Fibroblast of the aortic adventitia (primary cell): ENCODE measurements at regions not wholly inside any gene's neighbourhood (a gene's known extent, or its start where the extent isn't known, plus 50 kb on each side); places are given as distances from the start of the nearest gene placed in this dataset.
A peak's percentile ranks its signal among the peaks of the same experiment; 100 is the strongest.

Experiments
- DNase-seq: peaks from one replicate; pipeline ENCODE4 v3.0.0-alpha.2; 2010; ENCODE audit warnings: low read depth
- H3K4me3 ChIP-seq: 2 replicates; pipeline ENCODE4 v1.5.1; 2011; ENCODE audit warnings: low read depth, mild to moderate bottlenecking, control low read depth, low read length, moderate library complexity
- TF ChIP-seq, protein P1 (sequence below): IDR thresholded peaks from 2 replicates; pipeline ENCODE4 v1.5.1; 2011; ENCODE audit warnings: mild to moderate bottlenecking, low read length, control low read depth, inconsistent platforms; ENCODE audit not compliant: insufficient read depth

- H3K4me3 ChIP-seq = peak overlapping the region; percentile 47
- TF ChIP-seq, protein P1, sequence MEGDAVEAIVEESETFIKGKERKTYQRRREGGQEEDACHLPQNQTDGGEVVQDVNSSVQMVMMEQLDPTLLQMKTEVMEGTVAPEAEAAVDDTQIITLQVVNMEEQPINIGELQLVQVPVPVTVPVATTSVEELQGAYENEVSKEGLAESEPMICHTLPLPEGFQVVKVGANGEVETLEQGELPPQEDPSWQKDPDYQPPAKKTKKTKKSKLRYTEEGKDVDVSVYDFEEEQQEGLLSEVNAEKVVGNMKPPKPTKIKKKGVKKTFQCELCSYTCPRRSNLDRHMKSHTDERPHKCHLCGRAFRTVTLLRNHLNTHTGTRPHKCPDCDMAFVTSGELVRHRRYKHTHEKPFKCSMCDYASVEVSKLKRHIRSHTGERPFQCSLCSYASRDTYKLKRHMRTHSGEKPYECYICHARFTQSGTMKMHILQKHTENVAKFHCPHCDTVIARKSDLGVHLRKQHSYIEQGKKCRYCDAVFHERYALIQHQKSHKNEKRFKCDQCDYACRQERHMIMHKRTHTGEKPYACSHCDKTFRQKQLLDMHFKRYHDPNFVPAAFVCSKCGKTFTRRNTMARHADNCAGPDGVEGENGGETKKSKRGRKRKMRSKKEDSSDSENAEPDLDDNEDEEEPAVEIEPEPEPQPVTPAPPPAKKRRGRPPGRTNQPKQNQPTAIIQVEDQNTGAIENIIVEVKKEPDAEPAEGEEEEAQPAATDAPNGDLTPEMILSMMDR = no peak
- no peak for DNase-seq
These were observed 205.0 kb upstream of the IER5L start for GRCh38 chr9:129383019-129383560.

GRCh38 chr9:129382281-129383018 lies 204.4 kb upstream of the IER5L start:
- TF ChIP-seq, protein P1 = no peak
- H3K4me3 ChIP-seq = no peak overlapping the region
- DNase-seq = peak; percentile 14

DNA sequence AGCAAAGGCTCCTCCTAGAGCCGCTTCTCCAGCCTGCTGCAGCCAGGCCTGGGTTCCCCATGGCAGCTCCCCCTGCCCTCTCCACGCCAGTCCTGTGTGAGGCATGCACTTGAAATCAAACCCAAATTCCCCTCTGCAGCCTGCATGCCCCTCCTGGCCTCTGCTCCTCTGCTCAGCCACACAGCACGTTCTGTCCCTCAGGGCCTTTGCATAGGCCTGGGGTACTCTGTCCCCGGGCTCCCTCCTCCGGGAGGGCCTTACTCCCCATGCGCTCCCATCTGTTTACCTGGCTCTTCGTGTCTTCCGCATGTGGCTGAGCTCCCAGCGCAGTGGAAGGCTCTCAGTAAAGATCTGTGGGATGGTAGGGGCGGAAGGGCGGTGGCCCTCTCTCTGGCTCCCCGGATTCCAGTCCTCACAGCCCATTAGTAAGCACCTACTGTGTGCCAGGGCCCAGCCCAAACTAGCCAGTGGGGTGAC lies 203.5 kb upstream of the IER5L start:
- TF ChIP-seq, protein P1 = no peak
- DNase-seq = no peak
- H3K4me3 ChIP-seq = no peak overlapping the region

DNA sequence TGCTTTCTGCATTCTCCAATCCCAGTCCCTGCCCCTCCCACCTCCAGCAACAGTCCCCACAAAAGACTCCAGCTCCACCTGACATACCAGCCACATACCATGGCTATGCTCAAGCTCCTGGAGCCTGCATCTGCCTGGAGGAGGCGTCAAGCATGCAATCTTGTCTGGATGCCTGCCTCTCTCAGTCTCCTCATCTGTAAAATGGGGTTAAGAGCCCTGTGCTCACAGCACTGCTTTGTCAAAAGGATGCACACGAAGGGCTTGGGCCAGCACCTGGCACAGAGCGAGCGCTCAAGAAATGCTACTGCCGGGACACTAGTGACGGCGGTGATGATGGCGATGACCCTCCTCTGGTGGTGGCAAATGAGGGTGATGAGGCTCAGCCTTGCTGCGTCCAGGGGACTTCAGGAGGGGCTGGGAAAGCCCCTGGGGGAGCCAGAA lies 202.9 kb upstream of the IER5L start:
- TF ChIP-seq, protein P1 = no peak
- H3K4me3 ChIP-seq = no peak overlapping the region
- no peak for DNase-seq

GRCh38 chr9:129379886-129380285 lies 201.8 kb upstream of the IER5L start:
- TF ChIP-seq, protein P1 = no peak
- no peak overlapping the region for H3K4me3 ChIP-seq
- DNase-seq = no peak

GRCh38 chr9:129379181-129379836 lies 201.2 kb upstream of the IER5L start:
- TF ChIP-seq, protein P1 = no peak
- DNase-seq = no peak
- no peak overlapping the region for H3K4me3 ChIP-seq
